NCI-H2107 treated with DMSO at 0.1 percent for 48 hours (cell line): ENCODE measurements at regions not wholly inside any gene's neighbourhood (a gene's known extent, or its start where the extent isn't known, plus 50 kb on each side); places are given as distances from the start of the nearest gene placed in this dataset.

Experiments
- DNase-seq: peaks from one replicate; lab custom pipeline; 2025; ENCODE audit not compliant: unreplicated experiment; lab: John Stamatoyannopoulos, UW

DNA sequence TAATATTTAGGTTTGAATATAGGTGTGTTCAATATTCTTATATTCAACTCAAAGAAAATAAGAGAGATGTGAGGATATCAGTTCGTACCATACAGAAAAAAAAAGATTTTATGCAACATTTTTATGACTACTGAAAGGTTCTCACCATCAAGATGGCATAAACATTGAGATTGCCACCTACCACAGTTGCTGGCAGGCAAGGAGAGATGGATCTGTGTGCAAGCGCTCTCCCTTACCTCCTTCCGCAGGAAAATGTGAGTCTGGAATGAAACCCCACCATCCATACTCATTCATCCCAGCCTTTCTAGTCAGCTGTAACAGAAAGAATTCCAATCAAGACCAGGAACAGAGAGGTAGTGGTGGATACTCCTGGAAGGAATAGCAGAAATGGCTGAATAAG is 376.9 kb downstream of the PPP3CA start:
- no peak for DNase-seq

DNA sequence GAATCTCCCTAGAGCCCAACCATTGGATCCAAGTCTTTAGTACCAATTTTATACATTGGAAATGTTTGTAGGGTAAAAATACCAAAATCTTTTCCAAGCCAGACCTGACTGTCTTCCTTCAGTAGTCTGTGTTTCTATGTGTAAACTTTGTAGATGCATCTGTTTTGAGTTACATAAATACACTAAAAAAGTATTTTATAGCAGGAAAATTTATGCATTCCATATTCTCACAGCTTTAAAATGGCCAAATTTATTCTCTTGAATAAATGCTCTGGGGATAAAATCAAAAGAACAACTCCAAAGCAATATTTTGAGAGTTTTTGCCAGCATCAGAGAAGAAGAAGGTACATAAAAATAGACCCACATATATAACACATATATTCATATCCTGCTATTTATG is 377.4 kb downstream of the PPP3CA start:
- no peak for DNase-seq

GRCh38 chr4:100968046-100968445 is 379.3 kb downstream of the PPP3CA start:
- DNase-seq: no peak

GRCh38 chr4:100963627-100964026 is 383.7 kb downstream of the PPP3CA start:
- DNase-seq: no peak

- DNase-seq: no peak
These were observed 384.6 kb downstream of the PPP3CA start for GRCh38 chr4:100962698-100963097.

GRCh38 chr4:100960232-100960631 is 387.1 kb downstream of the PPP3CA start:
- no peak for DNase-seq

DNA sequence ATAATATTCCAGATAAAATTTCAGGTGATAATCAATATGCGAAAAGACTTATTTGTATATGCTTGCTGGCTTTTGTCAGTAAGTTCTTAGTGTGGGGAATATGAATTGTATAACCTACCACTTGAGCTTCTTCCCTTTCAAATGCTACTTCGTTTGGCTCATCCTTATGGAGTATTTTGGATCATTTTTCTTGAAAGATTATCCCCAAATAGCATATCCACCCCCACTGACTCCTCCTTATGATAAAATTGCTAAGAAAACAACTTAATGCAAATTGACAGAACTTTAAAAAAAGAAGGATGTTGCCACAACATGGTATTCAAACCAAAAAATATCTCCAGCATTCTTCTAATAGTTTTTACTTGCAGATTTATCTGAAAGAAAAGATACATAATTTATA is 393.3 kb downstream of the PPP3CA start:
- DNase-seq: no peak

- no peak for DNase-seq
These were observed 393.7 kb downstream of the PPP3CA start for GRCh38 chr4:100953616-100954015.

DNA sequence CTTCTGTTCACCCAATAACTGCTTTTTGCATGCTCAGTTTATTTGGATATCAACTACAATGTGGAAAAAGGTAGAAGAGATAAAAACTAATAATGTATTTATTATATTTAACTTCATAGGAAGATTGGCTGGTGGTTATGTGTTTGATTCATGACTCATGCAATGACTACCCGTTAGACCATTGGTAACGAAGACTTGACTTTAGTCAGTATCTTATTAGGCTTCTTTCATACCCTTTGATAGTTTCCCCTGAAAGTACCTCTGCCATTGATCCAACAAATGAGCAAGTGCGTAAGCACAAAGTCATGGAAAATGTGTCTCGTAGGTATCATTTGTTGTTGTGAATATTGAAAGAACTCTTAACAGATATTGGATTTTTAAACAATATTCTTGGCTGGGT is 394.7 kb downstream of the PPP3CA start:
- DNase-seq: no peak

- no peak for DNase-seq
These were observed 397.9 kb downstream of the PPP3CA start for GRCh38 chr4:100949350-100949935.

- DNase-seq: no peak
These were observed 398.4 kb downstream of the PPP3CA start for GRCh38 chr4:100948911-100949310.

GRCh38 chr4:100945789-100946188 is 401.5 kb downstream of the PPP3CA start:
- DNase-seq: no peak

- DNase-seq: peak; percentile 51
These were observed 408.6 kb downstream of the PPP3CA start for GRCh38 chr4:100938698-100939097.

DNA sequence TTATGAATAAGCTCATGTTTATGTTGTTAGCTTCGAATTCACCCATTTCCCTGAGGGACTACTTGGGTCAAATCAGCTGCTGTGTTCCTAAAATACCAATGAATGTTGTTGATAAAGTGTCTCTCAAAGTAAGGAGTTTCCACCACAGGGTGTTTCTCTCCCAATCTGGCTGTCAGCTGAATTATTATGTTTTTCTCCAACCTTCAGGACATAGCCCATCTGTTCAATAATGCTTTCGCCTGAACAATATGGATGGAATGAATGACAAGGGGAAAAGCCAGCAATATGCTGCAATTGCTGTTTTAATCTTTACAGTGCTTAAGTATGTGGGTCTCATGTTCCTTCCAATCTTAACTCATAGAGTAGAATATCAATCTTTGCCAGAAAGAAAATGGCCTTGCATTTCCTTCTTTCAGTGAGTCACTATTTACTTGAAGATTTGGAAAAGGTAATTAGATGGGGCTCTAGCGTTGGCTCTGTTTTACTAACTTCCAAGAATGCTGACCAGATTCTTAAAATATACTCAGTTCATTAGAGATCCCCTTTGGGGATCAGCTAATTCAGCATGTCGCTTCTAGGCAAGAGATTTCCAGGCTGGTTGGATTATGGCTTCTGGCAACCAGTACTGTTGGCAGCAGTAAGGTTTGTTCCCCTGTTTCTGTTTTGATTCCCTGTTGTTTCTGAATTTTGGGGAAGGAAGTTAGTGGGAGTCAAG is 410.5 kb downstream of the PPP3CA start:
- no peak for DNase-seq

DNA sequence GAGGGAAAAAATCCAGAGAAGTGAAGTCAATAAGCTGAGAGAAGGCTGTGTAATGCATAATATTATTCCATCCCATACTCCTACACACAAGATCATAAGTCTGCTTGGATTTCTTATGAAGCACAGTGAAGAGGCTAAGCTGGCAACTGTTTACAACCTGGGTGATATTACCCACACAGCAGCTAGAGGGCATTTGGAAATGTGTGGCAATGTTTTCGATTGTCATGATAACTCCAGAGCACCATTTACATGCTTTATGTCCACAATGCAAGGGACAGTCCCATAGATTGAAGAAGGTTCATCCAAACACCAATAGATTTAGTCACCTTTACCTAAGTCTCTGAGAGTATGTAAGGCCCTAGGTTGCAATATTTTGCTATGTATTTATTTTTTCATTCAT is 412.2 kb downstream of the PPP3CA start:
- DNase-seq: no peak

GRCh38 chr4:100933628-100934027 is 413.7 kb downstream of the PPP3CA start:
- no peak for DNase-seq

DNA sequence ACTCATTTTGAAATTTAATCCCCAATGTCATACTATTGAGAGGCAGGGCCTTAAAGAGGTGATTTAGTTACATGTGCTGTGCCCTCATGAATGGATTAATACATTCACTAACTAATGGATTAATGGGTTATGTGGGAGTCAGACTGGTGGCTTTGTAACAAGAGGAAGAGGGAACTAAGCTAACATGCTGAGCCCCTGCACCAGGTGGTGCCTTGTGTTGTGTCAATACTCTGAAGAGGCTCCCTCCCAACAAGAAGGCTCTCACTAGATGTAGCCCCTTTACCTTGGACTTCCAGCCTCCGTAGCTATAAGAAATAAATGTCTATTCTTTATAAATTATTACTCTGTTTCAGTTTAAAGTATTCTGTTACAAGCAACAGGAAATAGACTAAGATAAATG is 411.9 kb upstream of the EMCN start:
- peak; percentile 11 for DNase-seq

GRCh38 chr4:100929135-100929534 is 411.3 kb upstream of the EMCN start:
- DNase-seq: no peak

GRCh38 chr4:100926039-100926717 is 408.4 kb upstream of the EMCN start:
- no peak for DNase-seq

GRCh38 chr4:100913685-100914084 is 395.9 kb upstream of the EMCN start:
- DNase-seq: no peak

DNA sequence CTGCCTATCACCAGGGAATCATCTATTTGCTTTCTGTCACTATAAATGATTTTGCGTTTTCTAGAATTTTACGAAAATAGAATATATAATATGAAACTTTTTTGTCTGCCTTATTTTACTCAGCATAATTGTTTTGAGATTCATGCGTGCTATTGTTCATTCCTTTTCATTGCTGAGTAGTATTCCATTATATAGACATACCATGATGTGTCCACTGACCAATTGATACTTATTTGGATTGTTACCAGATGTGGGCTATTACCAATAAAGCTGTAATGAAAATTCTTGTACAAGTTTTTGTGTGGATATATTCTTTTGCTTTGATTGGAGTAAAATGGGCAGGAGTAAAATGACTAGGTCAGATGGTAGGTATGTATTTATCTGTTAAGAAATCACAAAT is 390.7 kb upstream of the EMCN start:
- no peak for DNase-seq
